HG03175 (cell line): ENCODE measurements at regions not wholly inside any gene's neighbourhood (a gene's known extent, or its start where the extent isn't known, plus 50 kb on each side); places are given as distances from the start of the nearest gene placed in this dataset.

Source experiments
- ATAC-seq: cut with Tn5 transposase; IDR thresholded peaks from one replicate; pipeline ENCODE4 v1.9.1; 2021; ENCODE audit warnings: mild to moderate bottlenecking, moderate library complexity; ENCODE audit not compliant: unreplicated experiment

DNA sequence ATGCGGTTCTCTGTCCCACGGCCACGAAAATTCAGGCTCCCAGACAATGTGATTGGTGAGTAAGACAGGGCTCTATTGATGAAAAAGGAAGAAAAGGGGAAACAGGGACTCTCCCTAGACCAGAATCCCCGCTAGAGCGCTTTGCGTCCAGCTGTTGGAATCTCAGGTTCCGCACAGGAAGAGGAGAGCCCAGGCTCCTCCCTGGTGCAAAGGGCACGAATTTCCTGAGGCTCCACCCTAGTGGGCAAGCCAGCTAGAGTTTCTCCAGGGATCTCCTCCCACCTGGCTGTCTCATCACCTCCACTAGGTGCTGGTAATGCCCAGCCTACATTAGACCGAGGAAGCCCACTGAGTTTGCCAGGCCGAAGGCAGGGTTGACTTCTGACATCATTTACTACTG, 135.9 kb upstream of the SOX4 start:
- ATAC-seq: no peak

DNA sequence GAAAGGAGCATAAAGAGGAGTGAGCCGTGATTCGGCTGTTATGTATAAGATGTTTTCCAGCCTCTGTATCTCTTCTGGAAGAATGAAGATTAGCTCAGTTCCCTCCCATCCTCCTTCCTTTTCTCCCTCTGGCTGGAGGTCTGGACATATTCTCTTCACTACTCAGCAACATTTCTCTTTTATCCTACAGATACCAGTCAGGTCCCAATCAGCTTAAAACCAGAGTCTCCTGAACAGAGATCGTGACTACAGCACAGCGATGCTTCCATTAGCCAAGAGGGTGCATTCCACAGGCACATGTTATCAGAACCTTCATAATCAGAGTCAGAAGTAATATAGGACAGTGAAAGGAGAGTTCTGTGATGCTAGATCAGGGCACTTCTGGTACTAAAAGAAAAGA, 133.9 kb upstream of the SOX4 start:
- ATAC-seq: no peak

DNA sequence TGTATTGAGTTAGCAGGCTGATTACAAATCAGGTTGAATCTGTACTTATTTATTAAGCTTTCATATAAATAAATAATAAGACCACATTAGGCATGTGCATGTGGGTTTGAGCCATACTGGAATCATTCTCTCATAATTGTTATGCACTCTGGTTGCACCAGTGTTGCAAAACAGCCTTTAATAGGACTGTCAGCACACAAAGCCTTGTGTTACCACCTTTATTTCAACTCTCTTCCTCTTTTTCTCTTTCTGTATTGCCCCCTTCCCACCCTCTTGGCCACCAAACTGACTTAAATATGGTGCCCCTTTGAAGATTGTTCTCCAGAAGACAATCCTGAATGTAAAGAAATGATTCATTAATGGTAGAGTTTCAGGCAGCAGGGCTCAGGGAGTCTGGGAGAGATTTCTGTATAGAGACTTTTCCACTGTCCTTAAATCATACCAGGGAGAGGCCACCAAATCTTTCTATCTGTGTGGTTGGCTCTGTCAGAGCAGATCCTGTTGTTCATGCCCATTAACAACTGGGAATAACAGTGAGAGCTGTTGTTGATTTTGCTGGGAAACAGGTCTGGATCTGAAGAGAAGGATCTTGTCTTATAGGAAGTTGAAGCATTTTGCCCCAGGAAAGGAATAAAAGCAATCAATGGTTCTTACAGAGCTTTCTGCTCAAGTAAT, 131.6 kb upstream of the SOX4 start:
- no peak for ATAC-seq

GRCh38 chr6:21462519-21462852, 131.1 kb upstream of the SOX4 start:
- ATAC-seq: no peak

DNA sequence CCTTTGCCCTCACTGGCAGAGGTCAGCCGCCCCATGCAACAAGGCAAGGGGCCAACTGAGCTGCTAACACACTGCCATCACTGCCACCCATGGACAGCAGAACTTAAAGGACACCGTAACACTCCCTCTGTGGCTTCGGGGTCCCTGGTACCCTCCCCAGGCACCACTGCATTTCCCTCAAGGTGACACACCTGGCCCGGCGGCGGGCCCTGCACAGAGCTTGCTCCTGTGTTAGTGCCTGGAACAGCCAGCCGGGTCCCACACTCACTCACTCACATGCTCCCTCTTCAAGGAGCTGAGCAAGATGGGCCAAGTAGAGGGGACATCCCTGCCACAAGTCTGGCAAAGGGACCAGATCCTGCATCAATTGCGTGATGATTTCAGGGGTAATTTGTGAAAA, 126.5 kb upstream of the SOX4 start:
- ATAC-seq: no peak

GRCh38 chr6:21468461-21468860, 125.1 kb upstream of the SOX4 start:
- ATAC-seq: no peak

DNA sequence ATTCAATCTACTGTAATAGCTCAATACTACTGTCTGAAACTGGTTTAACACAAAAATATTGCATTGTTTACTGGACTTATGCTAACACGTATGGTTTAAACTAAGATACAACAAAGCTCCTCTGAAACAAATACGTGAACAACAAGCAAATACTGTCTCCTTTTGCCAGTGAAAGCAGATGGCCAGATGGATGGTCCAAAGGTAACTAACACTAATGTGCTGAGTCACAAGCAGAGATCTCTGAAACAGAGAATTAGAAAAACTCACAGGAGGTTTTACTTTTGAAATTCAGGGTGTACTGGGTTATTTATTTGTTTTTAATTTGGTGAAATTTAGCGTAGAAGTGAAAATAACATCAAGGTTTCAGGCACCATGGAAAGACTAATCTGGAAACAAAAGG, 124.3 kb upstream of the SOX4 start:
- ATAC-seq: no peak

- ATAC-seq: no peak
Measured at GRCh38 chr6:21476112-21476511, 117.4 kb upstream of the SOX4 start.

GRCh38 chr6:21478411-21478810, 115.1 kb upstream of the SOX4 start:
- ATAC-seq: no peak

DNA sequence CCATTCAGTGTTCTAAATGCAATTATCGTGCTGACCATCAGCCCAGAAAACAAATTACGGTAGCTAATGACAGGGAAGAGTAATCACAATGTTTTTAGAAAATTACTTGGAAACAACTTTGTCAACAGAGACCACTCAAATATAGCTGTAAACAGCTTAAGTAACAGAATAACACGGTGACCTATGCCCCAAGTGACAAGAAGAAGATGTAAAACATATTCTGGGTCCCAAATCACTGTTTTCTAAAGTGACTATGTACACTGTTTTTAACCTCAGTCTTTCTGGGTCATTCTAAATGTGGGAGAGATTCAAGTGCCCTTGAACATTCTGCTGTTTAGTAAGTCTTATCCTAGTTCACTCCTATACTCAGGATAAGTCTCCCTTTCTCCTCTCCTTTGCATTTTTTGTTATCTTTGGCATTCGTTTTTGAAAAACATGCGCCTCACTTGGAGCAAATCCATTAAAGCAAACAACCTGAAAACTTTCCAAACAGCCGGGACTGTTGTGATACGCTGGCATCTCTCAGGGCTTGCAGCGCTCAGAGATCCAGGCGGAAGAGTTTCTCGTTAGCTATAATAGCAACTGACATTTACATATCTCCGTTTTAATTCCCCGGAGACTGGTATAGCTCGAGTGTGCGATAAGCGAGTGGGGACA, 114.5 kb upstream of the SOX4 start:
- no peak for ATAC-seq

GRCh38 chr6:21486115-21486514, 107.4 kb upstream of the SOX4 start:
- no peak for ATAC-seq

GRCh38 chr6:21489826-21490225, 103.7 kb upstream of the SOX4 start:
- ATAC-seq: no peak

GRCh38 chr6:21491955-21492354, 101.6 kb upstream of the SOX4 start:
- ATAC-seq: no peak

GRCh38 chr6:21494505-21494904, 99.0 kb upstream of the SOX4 start:
- no peak for ATAC-seq

DNA sequence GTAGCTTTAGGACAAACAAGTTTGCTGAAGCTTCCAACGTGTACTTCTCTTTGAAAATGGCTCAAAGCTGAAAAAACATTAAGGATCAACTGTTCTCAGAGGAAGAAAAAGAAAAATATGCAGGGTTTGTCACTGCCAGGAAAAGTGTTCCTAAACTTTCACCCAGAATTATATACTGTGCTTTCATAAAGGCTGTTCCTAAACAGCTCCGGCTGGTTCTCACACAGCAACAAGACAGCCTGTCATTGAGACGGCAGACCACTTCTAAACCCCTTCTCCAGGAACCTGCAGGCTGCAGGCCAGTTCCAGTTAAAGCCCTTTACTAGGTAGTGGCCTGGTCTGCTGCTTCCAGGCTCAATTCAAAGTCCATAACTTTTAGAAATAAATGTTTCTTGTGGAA, 97.4 kb upstream of the SOX4 start:
- no peak for ATAC-seq

DNA sequence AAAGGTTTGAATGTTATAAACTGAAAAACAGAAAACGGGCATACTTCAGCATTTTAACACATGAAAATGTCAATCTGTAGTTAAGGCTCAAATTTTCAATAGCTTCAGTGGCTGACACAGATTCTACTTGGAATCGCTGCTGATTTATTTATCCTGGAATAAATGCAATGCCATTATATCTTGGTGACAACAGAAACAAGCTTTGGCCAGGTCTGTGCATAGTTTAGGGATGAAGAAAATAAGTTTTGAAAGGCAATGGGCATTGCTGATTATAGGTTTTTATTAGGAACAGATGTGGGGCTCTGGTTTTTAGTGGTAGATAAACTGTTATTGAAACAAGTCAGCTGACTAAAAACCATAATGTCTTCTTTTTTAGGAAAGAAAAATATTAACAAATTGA, 96.8 kb upstream of the SOX4 start:
- ATAC-seq: no peak

DNA sequence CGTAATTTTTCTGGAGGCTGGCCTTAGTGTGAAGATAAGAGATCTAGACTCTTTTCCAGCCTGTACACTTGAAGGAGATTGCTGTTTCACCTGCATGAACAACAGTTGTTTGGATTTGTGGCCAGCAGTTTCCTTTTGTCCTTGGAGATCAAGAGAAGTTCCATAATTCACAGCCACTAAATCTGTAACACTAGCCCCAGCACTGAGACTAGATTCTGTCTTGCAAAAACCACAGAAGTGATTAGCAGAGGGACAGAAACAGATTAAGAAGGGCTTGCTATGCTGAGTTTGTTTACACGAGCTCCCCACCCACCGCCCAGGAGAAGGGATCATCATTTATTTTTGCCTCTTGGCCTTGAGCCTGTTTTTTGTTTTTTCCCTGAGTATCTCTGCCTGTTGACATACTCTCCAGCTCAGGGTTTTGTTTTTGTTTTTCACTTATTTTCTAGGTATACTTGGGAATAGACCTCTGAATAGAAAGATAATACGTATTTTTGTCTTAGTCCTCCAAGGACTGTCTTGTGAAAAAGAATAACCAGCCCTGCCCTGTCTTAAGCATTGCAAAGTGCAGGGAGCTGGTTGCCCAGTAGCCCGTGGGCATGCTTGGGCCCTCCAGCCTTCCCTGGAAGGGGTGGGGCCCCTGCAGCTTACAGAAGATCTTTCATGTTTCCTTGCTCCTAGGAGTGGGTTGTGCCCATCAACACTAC, 93.1 kb upstream of the SOX4 start:
- no peak for ATAC-seq

- ATAC-seq: no peak
Measured at GRCh38 chr6:21501021-21501354, 92.6 kb upstream of the SOX4 start.

GRCh38 chr6:21501815-21502214, 91.7 kb upstream of the SOX4 start:
- no peak for ATAC-seq

GRCh38 chr6:21502682-21503081, 90.9 kb upstream of the SOX4 start:
- ATAC-seq: no peak

- no peak for ATAC-seq
Measured at GRCh38 chr6:21504790-21505189, 88.8 kb upstream of the SOX4 start.

GRCh38 chr6:21505574-21505990, 88.0 kb upstream of the SOX4 start:
- no peak for ATAC-seq

- ATAC-seq: no peak
Measured at GRCh38 chr6:21506126-21506525, 87.4 kb upstream of the SOX4 start.
